ENCODE measurements at regions not wholly inside any gene's neighbourhood (a gene's known extent, or its start where the extent isn't known, plus 50 kb on each side); places are given as distances from the start of the nearest gene placed in this dataset.

- Histone ChIP-seq H2AFZ (no peak overlapping the region), H3K4me1 (ENCODE audit: insufficient read depth) (no peaks in the 10 kb centered on the region), H3K27me3 (ENCODE audit: insufficient read depth) (no peaks in the 10 kb centered on the region), H3F3A (replicated peaks; ENCODE audit: low read depth) (no peaks in the 10 kb centered on the region), H3K4me2 (no peak overlapping the region), H3K27ac (ENCODE audit: low read depth) (no peak overlapping the region), H4K20me1 (replicated peaks; ENCODE audit: insufficient read depth) (no peaks in the 10 kb centered on the region), H3K9me2 (ENCODE audit: insufficient read depth) (peaks cover 5% of the 10 kb centered on the region), H3K4me3 (no peak overlapping the region), H3K79me2 (replicated peaks; ENCODE audit: insufficient read depth) (no peaks in the 10 kb centered on the region), H3K36me3 (ENCODE audit: insufficient read depth) (no peaks in the 10 kb centered on the region)
- no peaks in the 10 kb centered on the region for H3K9me3 Mint-ChIP-seq
- H3K4me1 Mint-ChIP-seq = no peaks in the 10 kb centered on the region
- no peak for TF ChIP-seq REST (IDR thresholded peaks at IDR 0.05; ENCODE audit: unreplicated experiment)
- no peak for TF ChIP-seq STAT1 (IDR thresholded peaks at IDR 0.05; ENCODE audit: unreplicated experiment)
- TF ChIP-seq, protein P1, sequence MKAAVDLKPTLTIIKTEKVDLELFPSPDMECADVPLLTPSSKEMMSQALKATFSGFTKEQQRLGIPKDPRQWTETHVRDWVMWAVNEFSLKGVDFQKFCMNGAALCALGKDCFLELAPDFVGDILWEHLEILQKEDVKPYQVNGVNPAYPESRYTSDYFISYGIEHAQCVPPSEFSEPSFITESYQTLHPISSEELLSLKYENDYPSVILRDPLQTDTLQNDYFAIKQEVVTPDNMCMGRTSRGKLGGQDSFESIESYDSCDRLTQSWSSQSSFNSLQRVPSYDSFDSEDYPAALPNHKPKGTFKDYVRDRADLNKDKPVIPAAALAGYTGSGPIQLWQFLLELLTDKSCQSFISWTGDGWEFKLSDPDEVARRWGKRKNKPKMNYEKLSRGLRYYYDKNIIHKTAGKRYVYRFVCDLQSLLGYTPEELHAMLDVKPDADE (IDR thresholded peaks at IDR 0.05) = no peak
- no peak for TF ChIP-seq ZNF331 (CRISPR knock-in tag; IDR thresholded peaks at IDR 0.05; ENCODE audit: low read depth)
- no peak for TF ChIP-seq ZNF462 (CRISPR knock-in tag; IDR thresholded peaks at IDR 0.05)
- no peak for TF ChIP-seq ZNF114 (CRISPR knock-in tag; IDR thresholded peaks at IDR 0.05)
- no peak for TF ChIP-seq CREB1 (CRISPR knock-in tag; IDR thresholded peaks at IDR 0.05; ENCODE audit: low read depth)
- no peak for TF ChIP-seq NANOG (IDR thresholded peaks at IDR 0.05; ENCODE audit: borderline replicate concordance)
- no peak for TF ChIP-seq EZH2phosphoT487 (IDR thresholded peaks at IDR 0.05; ENCODE audit: unreplicated experiment)
- TF ChIP-seq JUNB (IDR thresholded peaks at IDR 0.05; ENCODE audit: unreplicated experiment) = no peak
- TF ChIP-seq EZH2 (IDR thresholded peaks at IDR 0.05; ENCODE audit: low read depth, unreplicated experiment) = no peak
- TF ChIP-seq CTCF (conservative IDR thresholded peaks at IDR 0.05; ENCODE audit: low read depth in 2 of 2) = no peak
- TF ChIP-seq POLR2AphosphoS5 (IDR thresholded peaks at IDR 0.05; ENCODE audit: low read depth) = no peak
- no peak overlapping the region for H3K4me3 Mint-ChIP-seq
- ATAC-seq (no peak), DNase-seq (ENCODE audit: low spot score) (no peak)
- H3K36me3 Mint-ChIP-seq (ENCODE audit: low read depth) = no peaks in the 10 kb centered on the region
- H3K27me3 Mint-ChIP-seq (ENCODE audit: insufficient read depth, low read depth, poor library complexity) = no peaks in the 10 kb centered on the region
- H3K27ac Mint-ChIP-seq = no peak overlapping the region
Observed at GRCh38 chr4:14575919-14576318, 426.4 kb upstream of the CPEB2 start.

All from GM23338 (cell line).